Peyer's patch (tissue), 4 donors: ENCODE measurements at regions not wholly inside any gene's neighbourhood (a gene's known extent, or its start where the extent isn't known, plus 50 kb on each side); places are given as distances from the start of the nearest gene placed in this dataset.
"Not testable (repeated sequence)": the region's sequence is repeated elsewhere in the genome, so short reads cannot be mapped to it uniquely, and the experiment has no call there.

Source experiments
- DNase-seq, 3 donors: peaks; one replicate each; pipeline ENCODE4 v3.0.0-alpha.2; 2017 to 2019
- H3K27ac ChIP-seq, 4 donors: fragments of 200-600 bp; sonication (generic); one replicate each; pipeline ENCODE4 v1.5.1; 2016 to 2019
- H3K27me3 ChIP-seq, 2 donors: fragments of 200-600 bp; sonication (generic); one replicate each; pipeline ENCODE4 v1.5.1; 2019
- H3K36me3 ChIP-seq, 3 donors: fragments of 200-600 bp; sonication (generic); one replicate each; pipeline ENCODE4 v1.5.1; 2016 to 2019
- H3K4me1 ChIP-seq, 4 donors: fragments of 200-600 bp; sonication (generic); one replicate each; pipeline ENCODE4 v1.5.1; 2016 to 2019
- H3K4me3 ChIP-seq, 4 donors: fragments of 200-600 bp; sonication (generic); 1 replicate in 3 of 4; 2 replicates in 1 of 4; pipeline ENCODE4 v1.5.1; 2016 to 2019; ENCODE audit warnings: mild to moderate bottlenecking in 1 of 4
- H3K9me3 ChIP-seq, 4 donors: fragments of 200-600 bp; sonication (generic); one replicate each; pipeline ENCODE4 v1.5.1; 2016 to 2019; ENCODE audit warnings: mild to moderate bottlenecking in 1 of 4
- CTCF ChIP-seq, 6 experiments: fragments of 450-650 bp in 4 of 6; fragments of 200-600 bp in 2 of 6; sonication (generic) in 1 of 6; IDR thresholded peaks; one replicate each; pipeline ENCODE4 v1.5.1; 2017 to 2019; ENCODE audit warnings: antibody characterized with exemption in 6 of 6, mild to moderate bottlenecking in 3 of 6, moderate library complexity in 1 of 6
- POLR2A ChIP-seq, 2 donors: fragments of 450-650 bp; IDR thresholded peaks; one replicate each; pipeline ENCODE4 v1.5.1; 2017; ENCODE audit warnings: antibody characterized with exemption in 2 of 2, mild to moderate bottlenecking in 2 of 2, moderate library complexity in 2 of 2

DNA sequence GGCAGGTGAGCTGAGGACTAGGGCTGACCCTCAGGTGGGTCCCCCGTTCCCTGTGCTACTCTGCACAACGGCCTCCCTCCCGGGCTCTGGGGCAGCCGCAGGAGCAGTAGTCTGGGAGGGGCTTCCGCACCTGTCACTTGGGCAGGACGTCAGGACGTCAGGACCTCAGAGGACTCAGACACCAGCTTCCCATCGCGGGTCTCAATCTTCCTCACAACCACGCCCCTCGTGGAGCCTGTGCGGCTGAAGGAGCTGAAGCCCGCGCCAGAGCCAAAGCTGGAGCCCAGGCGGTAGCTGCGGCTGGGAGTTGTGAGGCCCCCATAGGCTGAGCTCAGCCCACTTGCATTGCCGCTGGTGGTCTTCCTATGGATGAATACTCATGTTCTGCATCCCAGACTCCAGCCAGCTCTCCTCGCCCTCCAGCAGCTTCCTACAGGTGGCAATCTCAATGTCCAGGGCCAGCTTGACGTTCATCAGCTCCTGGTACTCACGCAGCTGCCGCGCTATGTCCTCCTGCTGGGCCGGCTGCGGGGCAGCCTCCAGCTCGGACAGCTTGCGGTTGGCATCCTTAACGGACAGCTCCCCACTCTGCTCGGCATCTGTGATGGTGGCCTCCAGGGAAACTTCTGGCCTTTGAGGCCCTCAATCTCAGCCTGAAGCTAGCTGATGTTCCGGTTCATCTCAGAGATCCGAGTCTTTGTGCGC lies 381.4 kb upstream of the RGMB start:
- DNase-seq: no peak
- TF ChIP-seq POLR2A (IDR thresholded peaks at IDR 0.05) (no peak), CTCF (IDR thresholded peaks at IDR 0.05) (no peak)
- H3K27me3 ChIP-seq: no peaks in the 10 kb centered on the region
- no peaks in the 10 kb centered on the region for H3K36me3 ChIP-seq
- H3K4me1 ChIP-seq: no peaks in the 10 kb centered on the region
- H3K27ac ChIP-seq: no peak overlapping the region
- no peaks in the 10 kb centered on the region for H3K9me3 ChIP-seq
- no peak overlapping the region for H3K4me3 ChIP-seq

DNA sequence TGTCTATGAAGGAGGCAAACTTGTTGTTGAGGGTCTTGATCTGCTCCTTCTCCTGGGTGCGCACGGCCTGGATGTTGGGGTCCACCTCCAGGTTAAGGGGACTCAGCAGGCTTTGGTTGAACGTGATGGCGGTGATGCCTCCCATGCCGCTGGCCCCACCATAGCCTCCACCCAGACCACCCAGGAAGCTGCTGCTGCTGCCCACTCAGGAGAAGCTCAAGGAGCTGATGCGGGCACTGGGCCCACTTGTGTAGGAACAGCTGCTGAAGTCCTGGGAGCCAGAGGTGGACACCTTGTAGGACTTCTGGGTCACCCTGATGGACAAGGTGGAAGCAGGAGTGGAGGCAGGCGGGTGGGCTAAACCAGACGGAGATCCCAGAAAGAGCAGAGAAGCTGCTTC lies 380.3 kb upstream of the RGMB start:
- H3K4me1 ChIP-seq, DNase-seq, H3K27ac ChIP-seq, H3K9me3 ChIP-seq, H3K4me3 ChIP-seq, H3K36me3 ChIP-seq, H3K27me3 ChIP-seq: not testable (repeated sequence)

DNA sequence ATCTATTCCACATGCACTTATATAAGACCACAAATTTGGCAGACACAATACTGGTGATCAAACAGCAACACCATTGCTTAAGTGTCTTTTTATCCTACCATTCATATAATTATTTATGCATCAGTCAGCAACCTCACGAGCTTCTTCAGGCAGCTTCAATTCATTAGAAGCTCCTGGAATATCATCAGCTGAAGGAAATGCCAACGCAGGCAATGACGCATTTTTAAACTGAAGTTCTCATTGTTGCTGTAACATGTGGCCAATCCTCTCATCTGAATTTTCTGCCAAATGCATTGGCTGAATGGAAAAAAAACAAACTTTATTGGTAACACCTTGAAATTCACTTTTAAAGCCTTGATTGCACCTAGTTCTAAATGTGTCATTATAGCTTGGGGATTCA lies 376.4 kb upstream of the RGMB start:
- Histone ChIP-seq H3K27ac (no peak overlapping the region), H3K4me1 (no peaks in the 10 kb centered on the region), H3K4me3 (no peak overlapping the region), H3K9me3 (no peaks in the 10 kb centered on the region), H3K36me3 (no peaks in the 10 kb centered on the region), H3K27me3 (no peaks in the 10 kb centered on the region)
- no peak for TF ChIP-seq CTCF (IDR thresholded peaks at IDR 0.05)
- TF ChIP-seq POLR2A (IDR thresholded peaks at IDR 0.05): no peak
- no peak for DNase-seq

DNA sequence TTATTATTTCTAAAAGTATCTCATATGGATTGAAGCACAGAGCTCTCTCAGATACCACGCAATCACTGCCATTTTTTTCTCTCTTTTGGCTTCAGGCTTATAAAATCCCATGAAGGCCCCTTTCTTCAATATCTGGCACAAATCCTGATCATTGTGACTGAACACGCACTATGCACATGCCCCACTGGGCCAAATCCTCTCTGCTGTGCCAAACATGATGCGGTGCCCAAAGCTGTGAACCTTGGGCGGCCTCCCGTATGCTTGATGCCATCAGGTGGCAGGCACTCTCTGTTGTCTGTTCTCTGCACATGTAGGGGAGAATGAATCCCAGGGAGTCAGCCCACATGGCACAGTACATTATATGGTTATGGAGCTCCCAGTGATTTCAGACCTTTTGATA lies 375.0 kb upstream of the RGMB start:
- no peaks in the 10 kb centered on the region for H3K4me1 ChIP-seq
- no peak for TF ChIP-seq POLR2A (IDR thresholded peaks at IDR 0.05)
- no peak for TF ChIP-seq CTCF (IDR thresholded peaks at IDR 0.05)

GRCh38 chr5:98401656-98402055 lies 371.8 kb upstream of the RGMB start:
- H3K4me1 ChIP-seq: no peaks in the 10 kb centered on the region
- H3K36me3 ChIP-seq: no peaks in the 10 kb centered on the region
- TF ChIP-seq POLR2A (IDR thresholded peaks at IDR 0.05): no peak
- no peak for TF ChIP-seq CTCF (IDR thresholded peaks at IDR 0.05)
- H3K9me3 ChIP-seq: no peaks in the 10 kb centered on the region
- no peak for DNase-seq
- no peak overlapping the region for H3K27ac ChIP-seq
- H3K4me3 ChIP-seq: no peak overlapping the region
- no peaks in the 10 kb centered on the region for H3K27me3 ChIP-seq

More for the DNA sequence above, 375.0 kb upstream of the RGMB start:
- no peak for DNase-seq
- no peaks in the 10 kb centered on the region for H3K27me3 ChIP-seq
- H3K27ac ChIP-seq: no peak overlapping the region
- H3K36me3 ChIP-seq: no peaks in the 10 kb centered on the region
- no peak overlapping the region for H3K4me3 ChIP-seq
- no peaks in the 10 kb centered on the region for H3K9me3 ChIP-seq

GRCh38 chr5:98402130-98402529 lies 371.3 kb upstream of the RGMB start:
- no peak for DNase-seq
- H3K4me1 ChIP-seq: no peaks in the 10 kb centered on the region
- H3K36me3 ChIP-seq: no peaks in the 10 kb centered on the region
- no peaks in the 10 kb centered on the region for H3K9me3 ChIP-seq
- H3K4me3 ChIP-seq: no peak overlapping the region
- no peaks in the 10 kb centered on the region for H3K27me3 ChIP-seq
- TF ChIP-seq POLR2A (IDR thresholded peaks at IDR 0.05): no peak
- TF ChIP-seq CTCF (IDR thresholded peaks at IDR 0.05): no peak
- no peak overlapping the region for H3K27ac ChIP-seq
